ENCODE measurements at regions not wholly inside any gene's neighbourhood (a gene's known extent, or its start where the extent isn't known, plus 50 kb on each side); places are given as distances from the start of the nearest gene placed in this dataset.

GRCh38 chr9:16925426-16925825, 55.0 kb upstream of the BNC2 start:
- TF ChIP-seq SIN3A (IDR thresholded peaks at IDR 0.05; ENCODE audit: borderline replicate concordance, insufficient read depth, low read length) (no peak), FOXP2 (optimal IDR thresholded peaks at IDR 0.05; ENCODE audit: borderline replicate concordance, extremely low read depth, extremely low read length, insufficient read depth) (no peak), REST (IDR thresholded peaks at IDR 0.05; ENCODE audit: insufficient read depth in 1 of 2, low read depth in 2 of 2, low read length in 2 of 2) (no peak), POLR2AphosphoS5 (IDR thresholded peaks at IDR 0.05; ENCODE audit: low read depth, low read length) (no peak), TAF1 (IDR thresholded peaks at IDR 0.05; ENCODE audit: borderline replicate concordance, insufficient read depth, low read length) (no peak)

GRCh38 chr9:16924311-16924915, 53.9 kb upstream of the BNC2 start:
- TF ChIP-seq TAF1 (IDR thresholded peaks at IDR 0.05; ENCODE audit: borderline replicate concordance, insufficient read depth, low read length) (no peak), REST (IDR thresholded peaks at IDR 0.05; ENCODE audit: insufficient read depth in 1 of 2, low read depth in 2 of 2, low read length in 2 of 2) (no peak), POLR2AphosphoS5 (IDR thresholded peaks at IDR 0.05; ENCODE audit: low read depth, low read length) (no peak), FOXP2 (optimal IDR thresholded peaks at IDR 0.05; ENCODE audit: borderline replicate concordance, extremely low read depth, extremely low read length, insufficient read depth) (no peak), SIN3A (IDR thresholded peaks at IDR 0.05; ENCODE audit: borderline replicate concordance, insufficient read depth, low read length) (no peak)

GRCh38 chr9:16921855-16922254, 51.4 kb upstream of the BNC2 start:
- no peak for TF ChIP-seq POLR2AphosphoS5 (IDR thresholded peaks at IDR 0.05; ENCODE audit: low read depth, low read length)
- TF ChIP-seq REST (IDR thresholded peaks at IDR 0.05; ENCODE audit: insufficient read depth in 1 of 2, low read depth in 2 of 2, low read length in 2 of 2), result no peak
- no peak for TF ChIP-seq SIN3A (IDR thresholded peaks at IDR 0.05; ENCODE audit: borderline replicate concordance, insufficient read depth, low read length)
- TF ChIP-seq TAF1 (IDR thresholded peaks at IDR 0.05; ENCODE audit: borderline replicate concordance, insufficient read depth, low read length), result no peak
- TF ChIP-seq FOXP2 (optimal IDR thresholded peaks at IDR 0.05; ENCODE audit: borderline replicate concordance, extremely low read depth, extremely low read length, insufficient read depth), result no peak
